HT1080 (cell line): ENCODE measurements at regions not wholly inside any gene's neighbourhood (a gene's known extent, or its start where the extent isn't known, plus 50 kb on each side); places are given as distances from the start of the nearest gene placed in this dataset. TPM values are rescaled to one million over a fixed set of nuclear protein-coding genes. Genes with fewer than 3 reads are reported as not detected.
A peak's percentile ranks its signal among the peaks of the same experiment; 100 is the strongest.

Experiments used
- DNase-seq: peaks from one replicate; pipeline ENCODE4 v3.0.0-alpha.2; 2015; ENCODE audit warnings: low read depth
- small RNA-seq: library from RNA; depleted of rRNA; stranded (forward); fragments of <200 nt; gene quantifications from one replicate; pipeline ENCODE3, GENCODE V24; 2014

GRCh38 chr2:237024255-237024654 lies 61.4 kb upstream of the COPS8 start:
- no peak for DNase-seq

GRCh38 chr2:237025090-237025865 lies 60.4 kb upstream of the COPS8 start:
- peak; percentile 83 for DNase-seq

GRCh38 chr2:237026981-237027711 lies 58.5 kb upstream of the COPS8 start:
- DNase-seq = peak; percentile 51

GRCh38 chr2:237027712-237028029 lies 58.0 kb upstream of the COPS8 start:
- DNase-seq = no peak

- no peak for DNase-seq
Measured at GRCh38 chr2:237030382-237030781, 55.3 kb upstream of the COPS8 start.

- no peak for DNase-seq
Measured at GRCh38 chr2:237033536-237034060, 52.1 kb upstream of the COPS8 start.

GRCh38 chr2:237035781-237036475 lies 49.8 kb upstream of the COPS8 start:
- no peak for DNase-seq

Small RNAs in the stretch of these regions (small RNA-seq; reads per million reads assigned to genes)
- gene RNU6-1051P = not detected
